Tibial nerve (tissue), 4 donors: ENCODE measurements at regions not wholly inside any gene's neighbourhood (a gene's known extent, or its start where the extent isn't known, plus 50 kb on each side); places are given as distances from the start of the nearest gene placed in this dataset.
"Not testable (repeated sequence)": the region's sequence is repeated elsewhere in the genome, so short reads cannot be mapped to it uniquely, and the experiment has no call there.

ENCODE experiments used
- CTCF ChIP-seq, 5 experiments: fragments of 200-600 bp in 3 of 5; fragments of 450-650 bp in 2 of 5; sonication (generic) in 3 of 5; IDR thresholded peaks; one replicate each; pipeline ENCODE4 v1.5.1; 2016 to 2019; ENCODE audit warnings: antibody characterized with exemption in 5 of 5, mild to moderate bottlenecking in 3 of 5, moderate library complexity in 2 of 5
- EP300 ChIP-seq, 2 donors: sonication (generic); formaldehyde crosslinking; IDR thresholded peaks; one replicate each; pipeline ENCODE4 v1.6.1; 2017; ENCODE audit warnings: antibody characterized with exemption in 2 of 2, mild to moderate bottlenecking in 1 of 2
- POLR2A ChIP-seq, 2 donors: fragments of 450-650 bp; IDR thresholded peaks; one replicate each; pipeline ENCODE4 v1.6.1; 2017; ENCODE audit warnings: antibody characterized with exemption in 2 of 2, mild to moderate bottlenecking in 2 of 2, moderate library complexity in 2 of 2

DNA sequence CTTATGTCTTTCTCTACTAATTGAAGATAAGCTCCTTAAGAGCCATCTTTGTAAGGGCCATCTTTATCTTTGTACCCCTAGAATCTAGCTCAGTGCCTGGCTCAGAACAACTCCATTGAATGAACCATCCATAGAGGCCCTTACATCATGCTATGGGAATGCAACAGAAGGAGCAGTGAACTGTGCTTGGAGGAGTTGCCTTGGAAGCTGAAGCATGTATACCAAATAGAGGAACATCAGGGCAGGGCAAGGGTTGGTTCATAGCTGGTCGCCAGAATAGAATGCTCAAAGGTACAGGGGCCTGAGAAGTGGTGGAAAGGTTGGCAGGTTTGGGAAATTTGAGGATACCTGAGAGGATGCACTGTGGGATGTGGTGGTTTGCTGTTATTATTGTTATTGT lies 105.8 kb upstream of the NBPF19 start:
- not testable (repeated sequence) for TF ChIP-seq CTCF, EP300, POLR2A (IDR thresholded peaks at IDR 0.05)
